B cell (primary cell): ENCODE measurements at regions not wholly inside any gene's neighbourhood (a gene's known extent, or its start where the extent isn't known, plus 50 kb on each side); places are given as distances from the start of the nearest gene placed in this dataset.

Source experiments
- ATAC-seq: fragments of 200-7000 bp; cut with Tn5 transposase; one replicate; pipeline ENCODE4 v1.10.0; 2021; ENCODE audit warnings: low read depth, mild to moderate bottlenecking, moderate number of reproducible peaks, moderate library complexity
- CTCF ChIA-PET: fragments of 350-600 bp; sonication (Branson Sonifier 250); formaldehyde crosslinking; loops from one replicate; lab custom pipeline; 2021; ENCODE audit warnings: antibody characterized with exemption, inconsistent platforms; lab: Charles Lee
- POLR2A ChIA-PET: fragments of 350-600 bp; sonication (Branson Sonifier 250); formaldehyde crosslinking; loops from one replicate; lab custom pipeline; 2021; ENCODE audit warnings: antibody characterized with exemption; lab: Charles Lee
- DNase-seq: peaks from one replicate; pipeline ENCODE4 v3.0.0; 2013
- H2AFZ ChIP-seq: 2 replicates; pipeline ENCODE4 v1.6.1; 2012; ENCODE audit warnings: mild to moderate bottlenecking, low read depth, low read length; ENCODE audit not compliant: insufficient read depth, poor library complexity, severe bottlenecking
- H3K27ac ChIP-seq, 2 donors: 1 replicate in 1 of 2; 2 replicates in 1 of 2; pipeline ENCODE4 v1.5.1; 2012 to 2013; ENCODE audit warnings: low read length in 2 of 2, mild to moderate bottlenecking in 2 of 2, moderate library complexity in 1 of 2
- H3K27me3 ChIP-seq, 4 experiments: fragments of 200-600 bp in 1 of 4; sonication (generic) in 1 of 4; replicated peaks in 1 of 4; 1 replicate in 2 of 4; 2 replicates in 2 of 4; pipeline versions ENCODE4 v1.6.1 to v1.7.0; 2013 to 2016; ENCODE audit warnings: low read length in 3 of 4, mild to moderate bottlenecking in 2 of 4, mixed read lengths in 1 of 4, moderate library complexity in 1 of 4; ENCODE audit not compliant: insufficient read depth in 4 of 4, control insufficient read depth in 3 of 4; ENCODE audit errors: control extremely low read depth in 1 of 4
- H3K36me3 ChIP-seq, 2 experiments: replicated peaks in 1 of 2; 1 replicate in 1 of 2; 2 replicates in 1 of 2; pipeline versions ENCODE4 v1.6.1 to v1.7.1; 2013; ENCODE audit warnings: low read length in 1 of 2; ENCODE audit not compliant: insufficient read depth in 2 of 2, control insufficient read depth in 1 of 2; ENCODE audit errors: control extremely low read depth in 1 of 2, extremely low read depth in 1 of 2
- H3K4me1 ChIP-seq, 2 donors: fragments of 200-600 bp in 1 of 2; sonication (generic) in 1 of 2; 1 replicate in 1 of 2; 2 replicates in 1 of 2; pipeline versions ENCODE4 v1.5.1 to v1.6.1; 2013 to 2017; ENCODE audit warnings: low read length in 2 of 2; ENCODE audit not compliant: control insufficient read depth in 2 of 2, insufficient read depth in 2 of 2
- H3K4me2 ChIP-seq: replicated peaks from 2 replicates; pipeline ENCODE3; 2012; ENCODE audit warnings: mild to moderate bottlenecking, low read depth, low read length; ENCODE audit not compliant: poor library complexity, severe bottlenecking
- H3K4me3 ChIP-seq, 5 experiments: fragments of 200-600 bp in 1 of 5; sonication (generic) in 1 of 5; 1 replicate in 3 of 5; 2 replicates in 2 of 5; pipeline versions ENCODE4 v1.5.1 to v1.7.0; 2011 to 2016; ENCODE audit warnings: low read length in 4 of 5, mild to moderate bottlenecking in 4 of 5, low read depth in 2 of 5, control low read depth in 1 of 5, moderate library complexity in 1 of 5; ENCODE audit not compliant: insufficient read depth in 1 of 5; ENCODE audit errors: control extremely low read depth in 1 of 5, extremely low read depth in 1 of 5
- H3K79me2 ChIP-seq: fragments of 200-600 bp; sonication (generic); one replicate; pipeline ENCODE4 v1.6.0; 2016; ENCODE audit warnings: low read length; ENCODE audit not compliant: control insufficient read depth, insufficient read depth
- H3K9ac ChIP-seq: fragments of 200-600 bp; sonication (generic); 2 replicates; pipeline ENCODE4 v1.6.1; 2017; ENCODE audit warnings: mild to moderate bottlenecking, low read length, moderate library complexity
- H3K9me3 ChIP-seq, 3 donors: one replicate each; pipeline versions ENCODE4 v1.6.1 to v1.7.1; 2013; ENCODE audit warnings: low read length in 2 of 3; ENCODE audit not compliant: control insufficient read depth in 2 of 3, insufficient read depth in 1 of 3; ENCODE audit errors: control extremely low read depth in 1 of 3
- H4K20me1 ChIP-seq: 2 replicates; pipeline ENCODE4 v1.6.0; 2012; ENCODE audit warnings: mild to moderate bottlenecking, low read length; ENCODE audit not compliant: insufficient read depth, control insufficient read depth, poor library complexity, severe bottlenecking
- H3K27ac Mint-ChIP-seq: one replicate; pipeline ENCODE4 v1.8.0; 2021; ENCODE audit warnings: mixed read lengths
- H3K27me3 Mint-ChIP-seq: one replicate; pipeline ENCODE4 v1.8.0; 2021; ENCODE audit warnings: mixed read lengths
- H3K4me1 Mint-ChIP-seq: one replicate; pipeline ENCODE4 v1.8.0; 2021; ENCODE audit warnings: mixed read lengths
- H3K4me3 Mint-ChIP-seq: one replicate; pipeline ENCODE4 v1.8.0; 2021; ENCODE audit warnings: mixed read lengths
- H3K9me3 Mint-ChIP-seq: one replicate; pipeline ENCODE4 v1.8.0; 2022; ENCODE audit warnings: mixed read lengths; ENCODE audit not compliant: insufficient read depth
- EZH2 ChIP-seq: IDR thresholded peaks from 2 replicates; pipeline ENCODE4 v1.6.1; 2012; ENCODE audit warnings: borderline replicate concordance, low read depth, mild to moderate bottlenecking, moderate library complexity, low read length; ENCODE audit not compliant: insufficient read depth, poor library complexity, severe bottlenecking
- WGBS: methylation state at CpG from one replicate; pipeline ENCODE4 v1.1.5; 2013; ENCODE audit warnings: missing lambda C conversion rate; ENCODE audit not compliant: insufficient coverage; 5-methylcytosine and 5-hydroxymethylcytosine counted together
- intact Hi-C: fragments of 100-400 bp; cut with micrococcal nuclease; formaldehyde crosslinking; loops from one replicate; pipeline ENCODE4 v1.10.0; 2022
- TF ChIP-seq, protein P1 (sequence below): fragments of 200-600 bp; IDR thresholded peaks from one replicate; pipeline ENCODE4 v1.8.0; 2022; ENCODE audit warnings: antibody characterized with exemption, mild to moderate bottlenecking

DNA sequence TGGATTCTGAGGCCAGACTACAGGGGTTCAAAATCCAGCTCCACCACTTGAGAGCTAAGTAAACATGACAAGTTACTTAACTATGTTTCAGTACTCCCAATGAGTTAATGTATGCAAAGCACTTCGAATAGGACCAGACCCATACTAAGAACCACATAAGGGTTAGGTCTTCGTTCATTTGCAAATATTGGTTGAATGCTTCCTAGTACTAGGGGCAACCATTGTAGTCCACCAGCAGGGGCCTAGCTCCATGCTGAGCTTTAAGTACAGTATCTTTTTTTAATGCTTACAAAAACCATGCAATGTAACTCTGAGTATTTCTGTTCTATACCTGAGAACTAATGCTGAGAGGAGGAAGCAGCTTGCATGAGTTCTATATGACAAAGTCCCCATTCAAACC lies 80.4 kb upstream of the PDE1C start:
- Histone ChIP-seq H3K27ac (no peak overlapping the region), H2AFZ (no peak overlapping the region), H3K9ac (no peak overlapping the region), H3K79me2 (no peaks in the 10 kb centered on the region), H3K36me3 (no peaks in the 10 kb centered on the region), H3K9me3 (peaks cover 0 to 7% (median 0%) of the 10 kb centered on the region in 3 donors), H3K4me2 (no peak overlapping the region), H4K20me1 (no peaks in the 10 kb centered on the region), H3K4me3 (no peak overlapping the region), H3K4me1 (no peaks in the 10 kb centered on the region), H3K27me3 (no peaks in the 10 kb centered on the region)
- TF ChIP-seq, protein P1, sequence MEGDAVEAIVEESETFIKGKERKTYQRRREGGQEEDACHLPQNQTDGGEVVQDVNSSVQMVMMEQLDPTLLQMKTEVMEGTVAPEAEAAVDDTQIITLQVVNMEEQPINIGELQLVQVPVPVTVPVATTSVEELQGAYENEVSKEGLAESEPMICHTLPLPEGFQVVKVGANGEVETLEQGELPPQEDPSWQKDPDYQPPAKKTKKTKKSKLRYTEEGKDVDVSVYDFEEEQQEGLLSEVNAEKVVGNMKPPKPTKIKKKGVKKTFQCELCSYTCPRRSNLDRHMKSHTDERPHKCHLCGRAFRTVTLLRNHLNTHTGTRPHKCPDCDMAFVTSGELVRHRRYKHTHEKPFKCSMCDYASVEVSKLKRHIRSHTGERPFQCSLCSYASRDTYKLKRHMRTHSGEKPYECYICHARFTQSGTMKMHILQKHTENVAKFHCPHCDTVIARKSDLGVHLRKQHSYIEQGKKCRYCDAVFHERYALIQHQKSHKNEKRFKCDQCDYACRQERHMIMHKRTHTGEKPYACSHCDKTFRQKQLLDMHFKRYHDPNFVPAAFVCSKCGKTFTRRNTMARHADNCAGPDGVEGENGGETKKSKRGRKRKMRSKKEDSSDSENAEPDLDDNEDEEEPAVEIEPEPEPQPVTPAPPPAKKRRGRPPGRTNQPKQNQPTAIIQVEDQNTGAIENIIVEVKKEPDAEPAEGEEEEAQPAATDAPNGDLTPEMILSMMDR = no peak
- TF ChIP-seq EZH2 = no peak
- intact Hi-C loops = no loop called here
- no peaks in the 10 kb centered on the region for H3K27me3 Mint-ChIP-seq
- no peaks in the 10 kb centered on the region for H3K9me3 Mint-ChIP-seq
- H3K27ac Mint-ChIP-seq = no peak overlapping the region
- ATAC-seq (no peak), DNase-seq (no peak)
- ChIA-PET CTCF (interaction anchor here (0.6 to 0.8 kb wide), 2 partner anchors 10 to 65 kb away, joined by 3 to 4 read pairs; no protein-coding TSS in a partner anchor), POLR2A (no interaction called here)
- no peaks in the 10 kb centered on the region for H3K4me1 Mint-ChIP-seq
- H3K4me3 Mint-ChIP-seq = no peak overlapping the region
- no CpG with 5 or more reads among the region's 2 CpGs for WGBS

DNA sequence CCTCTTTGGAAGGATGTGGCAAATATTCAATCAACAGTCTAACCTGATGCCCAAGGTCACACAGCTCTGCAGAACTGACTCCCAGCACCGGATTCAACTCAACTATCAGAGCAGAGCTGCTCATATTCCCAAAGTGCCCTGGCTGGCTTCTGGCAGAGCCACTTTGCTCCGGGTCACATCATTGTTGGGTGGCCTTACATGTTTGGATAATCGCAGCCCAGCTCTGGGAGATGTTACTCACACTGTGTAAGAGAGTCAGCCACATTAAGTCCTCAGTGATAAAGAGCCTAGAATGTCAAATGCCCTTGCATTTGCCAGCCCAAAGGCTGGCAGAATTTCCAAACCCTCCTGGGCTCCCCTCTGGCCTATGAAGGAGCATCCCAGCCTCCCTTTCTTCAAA lies 79.8 kb upstream of the PDE1C start:
- Mint-ChIP-seq H3K4me3 (no peak overlapping the region), H3K9me3 (no peaks in the 10 kb centered on the region), H3K27me3 (no peaks in the 10 kb centered on the region), H3K4me1 (no peaks in the 10 kb centered on the region), H3K27ac (no peak overlapping the region)
- WGBS = 89% methylated on average over 3 of the region's 3 CpGs
- TF ChIP-seq, protein P1 = no peak
- no peak for TF ChIP-seq EZH2
- DNase-seq (no peak), ATAC-seq (no peak)
- H3K4me3 ChIP-seq = no peak overlapping the region
- H3K4me2 ChIP-seq = no peak overlapping the region
- H3K27ac ChIP-seq = no peak overlapping the region
- H3K36me3 ChIP-seq = no peaks in the 10 kb centered on the region
- no peaks in the 10 kb centered on the region for H3K4me1 ChIP-seq
- H3K27me3 ChIP-seq = no peaks in the 10 kb centered on the region
- peaks cover 0 to 6% (median 0%) of the 10 kb centered on the region in 3 donors for H3K9me3 ChIP-seq
- H3K79me2 ChIP-seq = no peaks in the 10 kb centered on the region
- H2AFZ ChIP-seq = no peak overlapping the region
- intact Hi-C loops = no loop called here
- POLR2A ChIA-PET = no interaction called here
- H4K20me1 ChIP-seq = no peaks in the 10 kb centered on the region
- H3K9ac ChIP-seq = no peak overlapping the region
- CTCF ChIA-PET = interaction anchor here (0.6 kb wide), 1 partner anchor 65 kb away, joined by 3 read pairs; no protein-coding TSS in a partner anchor
